Activated CD8-positive, alpha-beta memory T cell treated with anti-CD3 and anti-CD28 coated beads for 1 hour (primary cell): ENCODE measurements at regions not wholly inside any gene's neighbourhood (a gene's known extent, or its start where the extent isn't known, plus 50 kb on each side); places are given as distances from the start of the nearest gene placed in this dataset.
A peak's percentile ranks its signal among the peaks of the same experiment; 100 is the strongest.
"Not testable (repeated sequence)": the region's sequence is repeated elsewhere in the genome, so short reads cannot be mapped to it uniquely, and the experiment has no call there.

Experiments
- DNase-seq, 2 donors: peaks; one replicate each; pipeline ENCODE4 v3.0.0-alpha.2; 2020; ENCODE audit warnings: low read depth in 1 of 2; ENCODE audit errors: extremely low read depth in 1 of 2

- no peak for DNase-seq
Observed at GRCh38 chr2:168300460-168300859, 53.1 kb upstream of the STK39 start.

- DNase-seq: no peak
Observed at GRCh38 chr2:168304024-168304681, 56.8 kb upstream of the STK39 start.

GRCh38 chr2:168307379-168307778 is 60.0 kb upstream of the STK39 start:
- no peak for DNase-seq

- no peak for DNase-seq
Observed at GRCh38 chr2:168310580-168310979, 63.2 kb upstream of the STK39 start.

GRCh38 chr2:168311261-168311910 is 64.0 kb upstream of the STK39 start:
- no peak for DNase-seq

GRCh38 chr2:168312036-168312822 is 64.8 kb upstream of the STK39 start:
- DNase-seq: no peak

- DNase-seq: no peak
Observed at GRCh38 chr2:168314236-168314635, 66.8 kb upstream of the STK39 start.

- DNase-seq: no peak
Observed at GRCh38 chr2:168315331-168316072, 68.1 kb upstream of the STK39 start.

- DNase-seq: no peak
Observed at GRCh38 chr2:168316073-168316440, 68.7 kb upstream of the STK39 start.

- DNase-seq: no peak
Observed at GRCh38 chr2:168317282-168317681, 69.9 kb upstream of the STK39 start.

- no peak for DNase-seq
Observed at GRCh38 chr2:168320267-168320666, 72.9 kb upstream of the STK39 start.

GRCh38 chr2:168322325-168323007 is 75.1 kb upstream of the STK39 start:
- no peak for DNase-seq

- DNase-seq: no peak
Observed at GRCh38 chr2:168323529-168324021, 76.2 kb upstream of the STK39 start.

GRCh38 chr2:168326572-168326971 is 79.2 kb upstream of the STK39 start:
- no peak for DNase-seq

- no peak for DNase-seq
Observed at GRCh38 chr2:168327328-168327727, 79.9 kb upstream of the STK39 start.

- DNase-seq: no peak
Observed at GRCh38 chr2:168328421-168328820, 81.0 kb upstream of the STK39 start.

GRCh38 chr2:168330624-168331423 is 83.4 kb upstream of the STK39 start:
- DNase-seq: no peak

GRCh38 chr2:168335254-168335653 is 87.9 kb upstream of the STK39 start:
- not testable (repeated sequence) for DNase-seq

GRCh38 chr2:168336786-168337388 is 89.5 kb upstream of the STK39 start:
- peak; percentile 8 to 33 for DNase-seq
